SK-N-SH (cell line): ENCODE measurements at regions not wholly inside any gene's neighbourhood (a gene's known extent, or its start where the extent isn't known, plus 50 kb on each side); places are given as distances from the start of the nearest gene placed in this dataset.

ENCODE experiments used
- EP300 ChIP-seq, 2 experiments: IDR thresholded peaks; 2 replicates each; pipeline versions ENCODE4 v1.4.0 to v1.6.1; 2012; ENCODE audit warnings: borderline replicate concordance in 1 of 2, low read depth in 1 of 2, low read length in 1 of 2
- FOXM1 ChIP-seq: IDR thresholded peaks from 2 replicates; pipeline ENCODE4 v1.4.0; 2012; ENCODE audit warnings: low read depth, mild to moderate bottlenecking
- TF ChIP-seq, protein P1 (sequence below): fragments of 200-600 bp; sonication (generic); IDR thresholded peaks from 2 replicates; pipeline ENCODE4 v1.6.1; 2017; ENCODE audit warnings: antibody characterized with exemption, mild to moderate bottlenecking, moderate library complexity
- TF ChIP-seq, protein P2 (sequence below): IDR thresholded peaks from 2 replicates; pipeline ENCODE4 v1.6.1; 2012; ENCODE audit warnings: mild to moderate bottlenecking, low read depth, low read length, moderate library complexity

DNA sequence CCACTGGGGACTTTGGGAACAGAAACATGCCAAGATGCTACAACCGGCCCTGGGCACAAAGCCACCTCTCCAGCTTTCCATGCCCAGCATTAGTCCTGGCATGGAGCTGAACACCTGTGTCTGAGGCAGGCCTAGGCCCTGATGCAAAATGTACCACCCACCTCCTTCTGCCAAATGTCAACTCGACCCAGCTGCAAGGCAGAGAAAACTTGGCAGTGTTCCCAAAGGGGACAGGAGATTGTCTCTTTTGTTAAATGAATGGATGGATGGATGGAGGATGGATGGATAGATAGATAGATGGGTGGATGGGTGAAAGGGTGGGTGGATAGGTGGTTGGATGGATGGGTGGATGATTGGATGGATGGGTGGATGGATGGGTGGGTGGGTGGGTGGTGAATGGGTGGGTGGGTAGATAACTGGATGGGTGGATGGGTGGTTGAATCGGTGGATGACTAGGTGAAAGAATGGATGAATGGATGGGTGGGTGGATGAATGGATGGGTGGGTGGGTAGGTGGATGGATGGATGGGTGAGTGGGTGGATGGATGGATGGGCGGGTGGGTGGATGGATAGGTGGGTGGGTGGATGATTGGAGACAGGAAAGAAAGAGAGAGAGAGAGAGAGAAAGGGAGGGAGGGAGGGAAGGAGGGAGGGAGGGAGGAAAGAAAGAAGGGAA is 73.4 kb upstream of the TNRC6C start:
- TF ChIP-seq, protein P1, sequence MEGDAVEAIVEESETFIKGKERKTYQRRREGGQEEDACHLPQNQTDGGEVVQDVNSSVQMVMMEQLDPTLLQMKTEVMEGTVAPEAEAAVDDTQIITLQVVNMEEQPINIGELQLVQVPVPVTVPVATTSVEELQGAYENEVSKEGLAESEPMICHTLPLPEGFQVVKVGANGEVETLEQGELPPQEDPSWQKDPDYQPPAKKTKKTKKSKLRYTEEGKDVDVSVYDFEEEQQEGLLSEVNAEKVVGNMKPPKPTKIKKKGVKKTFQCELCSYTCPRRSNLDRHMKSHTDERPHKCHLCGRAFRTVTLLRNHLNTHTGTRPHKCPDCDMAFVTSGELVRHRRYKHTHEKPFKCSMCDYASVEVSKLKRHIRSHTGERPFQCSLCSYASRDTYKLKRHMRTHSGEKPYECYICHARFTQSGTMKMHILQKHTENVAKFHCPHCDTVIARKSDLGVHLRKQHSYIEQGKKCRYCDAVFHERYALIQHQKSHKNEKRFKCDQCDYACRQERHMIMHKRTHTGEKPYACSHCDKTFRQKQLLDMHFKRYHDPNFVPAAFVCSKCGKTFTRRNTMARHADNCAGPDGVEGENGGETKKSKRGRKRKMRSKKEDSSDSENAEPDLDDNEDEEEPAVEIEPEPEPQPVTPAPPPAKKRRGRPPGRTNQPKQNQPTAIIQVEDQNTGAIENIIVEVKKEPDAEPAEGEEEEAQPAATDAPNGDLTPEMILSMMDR, result no peak
- TF ChIP-seq, protein P2, sequence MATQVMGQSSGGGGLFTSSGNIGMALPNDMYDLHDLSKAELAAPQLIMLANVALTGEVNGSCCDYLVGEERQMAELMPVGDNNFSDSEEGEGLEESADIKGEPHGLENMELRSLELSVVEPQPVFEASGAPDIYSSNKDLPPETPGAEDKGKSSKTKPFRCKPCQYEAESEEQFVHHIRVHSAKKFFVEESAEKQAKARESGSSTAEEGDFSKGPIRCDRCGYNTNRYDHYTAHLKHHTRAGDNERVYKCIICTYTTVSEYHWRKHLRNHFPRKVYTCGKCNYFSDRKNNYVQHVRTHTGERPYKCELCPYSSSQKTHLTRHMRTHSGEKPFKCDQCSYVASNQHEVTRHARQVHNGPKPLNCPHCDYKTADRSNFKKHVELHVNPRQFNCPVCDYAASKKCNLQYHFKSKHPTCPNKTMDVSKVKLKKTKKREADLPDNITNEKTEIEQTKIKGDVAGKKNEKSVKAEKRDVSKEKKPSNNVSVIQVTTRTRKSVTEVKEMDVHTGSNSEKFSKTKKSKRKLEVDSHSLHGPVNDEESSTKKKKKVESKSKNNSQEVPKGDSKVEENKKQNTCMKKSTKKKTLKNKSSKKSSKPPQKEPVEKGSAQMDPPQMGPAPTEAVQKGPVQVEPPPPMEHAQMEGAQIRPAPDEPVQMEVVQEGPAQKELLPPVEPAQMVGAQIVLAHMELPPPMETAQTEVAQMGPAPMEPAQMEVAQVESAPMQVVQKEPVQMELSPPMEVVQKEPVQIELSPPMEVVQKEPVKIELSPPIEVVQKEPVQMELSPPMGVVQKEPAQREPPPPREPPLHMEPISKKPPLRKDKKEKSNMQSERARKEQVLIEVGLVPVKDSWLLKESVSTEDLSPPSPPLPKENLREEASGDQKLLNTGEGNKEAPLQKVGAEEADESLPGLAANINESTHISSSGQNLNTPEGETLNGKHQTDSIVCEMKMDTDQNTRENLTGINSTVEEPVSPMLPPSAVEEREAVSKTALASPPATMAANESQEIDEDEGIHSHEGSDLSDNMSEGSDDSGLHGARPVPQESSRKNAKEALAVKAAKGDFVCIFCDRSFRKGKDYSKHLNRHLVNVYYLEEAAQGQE, result no peak
- TF ChIP-seq FOXM1 (no peak), EP300 (IDR thresholded peaks at IDR 0.05; ENCODE audit: borderline replicate concordance in 1 of 2, low read depth in 1 of 2, low read length in 1 of 2) (no peak)
